Stimulated activated CD8-positive, alpha-beta memory T cell treated with anti-CD3 and anti-CD28 coated beads, Interleukin-4, amount 100 ng/mL, for 4 hours (primary cell): ENCODE measurements at regions not wholly inside any gene's neighbourhood (a gene's known extent, or its start where the extent isn't known, plus 50 kb on each side); places are given as distances from the start of the nearest gene placed in this dataset.
"Not testable (repeated sequence)": the region's sequence is repeated elsewhere in the genome, so short reads cannot be mapped to it uniquely, and the experiment has no call there.

Source experiments
- DNase-seq, 2 donors: peaks; one replicate each; pipeline ENCODE4 v3.0.0-alpha.2; 2020; ENCODE audit warnings: low read depth in 2 of 2, low spot score in 1 of 2

DNA sequence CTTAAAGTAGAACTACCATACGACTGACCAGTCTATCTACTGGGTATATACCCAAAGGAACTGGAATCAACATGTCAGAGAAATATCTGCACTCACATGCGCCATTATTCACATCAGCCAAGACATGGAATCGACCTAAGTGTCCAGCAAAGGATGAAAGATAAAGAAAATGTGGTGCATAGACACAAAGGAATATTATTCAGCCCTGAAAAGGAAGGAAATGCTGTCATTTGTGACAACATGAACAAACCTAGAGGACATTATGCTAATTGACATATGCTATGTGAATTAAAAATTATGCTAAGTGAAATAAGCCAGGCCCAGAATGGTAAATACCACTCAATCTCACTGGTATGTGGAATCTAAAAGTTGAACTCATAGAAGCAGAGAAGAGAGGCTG lies 123.7 kb downstream of the KLF6 start:
- DNase-seq: no peak

DNA sequence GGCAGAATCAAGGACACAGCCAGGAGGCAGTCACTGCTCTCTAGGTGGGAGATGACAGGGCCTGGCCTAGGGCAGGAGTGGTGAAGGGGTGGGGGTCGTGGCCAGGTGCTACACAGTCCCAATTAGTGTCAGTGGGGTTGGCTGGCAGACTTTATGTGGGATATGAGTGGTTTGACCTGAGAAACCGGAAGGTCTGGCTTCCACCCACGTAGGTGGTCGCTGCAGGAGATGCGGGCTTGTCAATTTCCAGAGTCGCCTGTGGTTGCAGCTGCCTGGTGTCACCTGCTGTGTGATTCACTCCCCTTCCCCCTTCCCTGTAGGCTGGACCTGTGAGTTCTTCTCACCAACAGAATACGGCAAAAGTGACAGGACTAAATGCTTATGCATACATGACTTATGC lies 124.3 kb downstream of the KLF6 start:
- DNase-seq: no peak

DNA sequence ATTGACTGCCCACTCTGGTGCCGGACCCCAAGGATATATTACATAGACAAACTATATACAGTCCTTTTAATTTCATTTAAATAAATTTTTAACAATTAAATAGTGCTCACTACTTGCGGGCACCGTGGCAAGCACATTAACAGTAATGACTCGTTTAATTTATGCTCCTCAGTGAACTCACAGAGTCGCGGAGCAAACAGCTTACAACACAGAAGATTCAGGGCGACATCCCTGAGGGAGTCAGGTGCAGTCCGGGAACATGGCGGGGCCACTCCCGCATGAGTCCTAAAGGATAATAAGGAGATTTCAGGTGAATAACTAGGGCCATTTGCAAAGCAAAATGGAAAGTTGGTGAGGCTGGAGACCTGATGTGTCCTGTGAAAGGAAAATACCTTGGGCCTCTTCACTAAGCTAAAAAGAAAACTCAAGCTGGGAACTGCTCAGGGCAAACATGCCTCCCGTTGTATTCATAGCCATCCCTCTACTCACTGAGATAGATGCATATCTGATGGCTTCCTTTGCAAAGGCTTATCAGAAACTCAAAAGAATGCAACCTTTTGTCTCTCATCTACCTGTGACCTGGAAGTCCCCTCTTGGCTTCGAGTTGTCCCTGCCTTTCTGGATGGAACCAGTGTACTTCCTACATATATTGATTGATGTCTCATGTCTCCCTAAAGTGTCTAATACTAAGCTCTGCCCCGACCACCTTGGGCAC lies 125.6 kb downstream of the KLF6 start:
- no peak for DNase-seq

DNA sequence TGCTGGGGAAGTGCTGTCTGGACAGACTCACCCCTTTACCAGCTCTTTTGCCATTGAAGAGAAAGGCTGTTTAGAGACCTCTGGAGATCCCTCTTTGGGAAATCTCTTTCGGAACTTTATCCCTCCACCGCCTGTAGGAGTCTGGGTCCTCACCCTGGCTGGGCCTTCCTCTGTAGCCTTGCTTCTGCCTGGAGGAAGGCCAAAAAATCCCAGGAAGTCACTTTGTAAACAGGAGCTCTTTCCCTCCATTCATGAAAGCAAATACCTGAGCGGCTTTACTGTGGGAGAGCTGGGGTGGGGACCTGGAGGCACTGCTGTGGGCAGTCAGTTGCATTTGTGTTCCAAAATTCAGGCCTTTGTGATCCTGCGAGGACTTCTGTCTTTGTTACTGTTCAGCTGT lies 126.2 kb downstream of the KLF6 start:
- no peak for DNase-seq

DNA sequence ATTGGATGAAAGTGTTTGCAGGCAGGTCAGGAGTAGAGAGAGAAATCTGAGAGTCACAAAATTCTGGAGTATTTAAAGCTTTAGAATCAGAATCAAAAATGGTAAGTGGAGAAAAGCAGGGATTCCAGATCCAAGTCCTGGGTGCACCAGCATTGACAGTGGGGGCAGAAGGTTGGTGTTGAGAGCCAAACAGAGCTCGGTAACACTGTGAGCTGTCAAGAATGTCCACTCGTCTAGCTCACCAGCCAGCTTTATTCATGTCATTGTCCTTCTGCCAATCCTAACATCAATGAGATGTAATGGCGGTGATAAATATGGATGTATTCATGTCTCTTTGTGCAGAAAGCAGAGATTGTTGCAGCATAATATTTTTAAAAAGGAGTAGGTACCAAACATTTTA lies 128.8 kb downstream of the KLF6 start:
- DNase-seq: no peak

DNA sequence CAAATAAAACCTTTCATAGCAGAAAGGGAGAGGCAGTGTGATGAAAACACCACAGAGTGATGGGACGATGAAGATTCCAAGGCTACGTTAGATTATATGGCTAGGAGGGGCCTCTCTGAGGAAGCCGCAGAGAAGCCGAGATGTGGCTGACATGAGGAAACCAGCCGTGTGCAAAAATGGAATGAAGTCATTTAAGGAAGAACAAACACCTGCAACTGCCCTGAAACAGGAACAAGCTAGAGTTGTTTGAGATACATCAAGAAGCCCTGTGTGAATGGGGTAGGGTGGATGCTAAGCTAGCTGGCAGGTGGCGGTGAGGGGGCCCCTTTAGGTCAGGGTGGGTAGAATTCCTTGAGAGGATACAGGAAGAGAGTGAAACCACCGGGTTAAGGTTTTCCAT lies 129.5 kb downstream of the KLF6 start:
- DNase-seq: no peak

DNA sequence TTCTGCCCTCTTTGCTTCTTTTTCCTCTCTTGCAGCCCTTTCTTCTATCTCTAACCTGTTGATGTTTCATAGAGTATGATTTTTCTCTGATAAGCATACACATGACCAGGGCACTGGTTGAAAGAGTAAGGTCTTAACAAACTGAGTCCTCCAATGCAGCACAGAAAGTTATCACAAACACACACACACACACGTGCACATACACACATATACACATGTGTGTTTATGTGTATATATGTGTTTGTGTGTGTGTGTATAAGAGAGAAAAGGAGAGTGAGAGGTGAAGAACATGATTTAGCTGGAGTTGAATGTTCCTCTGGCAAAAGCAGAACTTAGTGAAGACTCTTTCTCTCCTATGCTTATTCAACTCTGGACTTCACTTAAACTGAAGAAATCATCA lies 130.0 kb downstream of the KLF6 start:
- no peak for DNase-seq

DNA sequence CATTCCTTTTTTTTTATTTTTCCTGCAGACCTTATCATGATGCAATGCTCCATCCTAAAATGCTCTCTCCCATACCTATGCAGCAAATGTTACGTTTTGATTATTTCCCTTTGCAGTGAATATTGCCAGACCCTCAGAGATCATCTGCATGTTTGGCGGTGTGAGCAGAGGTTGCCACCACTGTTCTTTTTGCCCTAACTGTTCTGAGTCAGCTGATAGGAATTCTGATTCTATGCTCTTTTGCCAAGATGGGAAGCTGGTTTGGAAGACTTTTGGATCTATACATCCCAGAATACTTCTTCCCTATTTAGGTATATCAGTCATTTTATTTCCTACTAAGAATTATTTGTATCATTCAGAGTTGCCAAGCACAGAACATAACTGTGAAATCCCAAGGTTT lies 130.5 kb downstream of the KLF6 start:
- no peak for DNase-seq

DNA sequence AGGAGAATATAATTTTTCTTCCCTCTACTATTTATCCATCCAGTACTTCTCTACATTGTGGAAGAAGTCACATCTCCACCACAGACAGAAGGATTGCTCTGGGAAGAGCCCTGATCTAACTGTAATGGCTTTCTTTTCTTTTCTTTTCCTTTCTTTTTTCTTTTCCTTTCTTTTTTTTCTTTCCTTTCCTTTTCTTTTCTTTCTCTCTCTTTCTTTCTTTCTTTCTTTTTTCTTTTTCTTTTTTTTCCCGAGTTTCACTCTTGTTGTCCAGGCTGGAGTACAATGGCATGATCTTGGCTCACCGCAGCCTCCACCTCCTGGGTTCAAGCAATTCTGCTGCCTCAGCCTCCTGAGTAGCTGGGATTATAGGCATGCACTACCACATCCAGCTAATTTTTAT lies 131.7 kb downstream of the KLF6 start:
- not testable (repeated sequence) for DNase-seq

DNA sequence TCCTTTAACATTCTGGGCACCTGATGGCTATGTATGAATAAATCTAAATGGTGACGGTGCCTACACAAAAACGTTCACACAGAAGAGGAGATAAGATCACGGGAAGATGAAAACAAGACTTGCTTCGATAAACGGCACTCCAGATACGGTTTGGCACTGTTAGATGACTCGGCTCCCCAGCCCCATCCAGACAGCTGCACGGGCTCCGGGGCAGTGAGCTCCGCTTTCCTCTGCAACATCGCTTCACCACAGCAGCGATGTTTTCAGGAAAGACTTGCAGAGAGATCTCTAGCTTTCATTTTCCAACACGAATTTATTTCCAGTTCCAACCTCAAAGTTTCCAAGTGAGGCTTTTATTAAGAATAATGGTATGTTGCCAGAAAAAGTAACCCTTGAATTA lies 132.1 kb downstream of the KLF6 start:
- no peak for DNase-seq

DNA sequence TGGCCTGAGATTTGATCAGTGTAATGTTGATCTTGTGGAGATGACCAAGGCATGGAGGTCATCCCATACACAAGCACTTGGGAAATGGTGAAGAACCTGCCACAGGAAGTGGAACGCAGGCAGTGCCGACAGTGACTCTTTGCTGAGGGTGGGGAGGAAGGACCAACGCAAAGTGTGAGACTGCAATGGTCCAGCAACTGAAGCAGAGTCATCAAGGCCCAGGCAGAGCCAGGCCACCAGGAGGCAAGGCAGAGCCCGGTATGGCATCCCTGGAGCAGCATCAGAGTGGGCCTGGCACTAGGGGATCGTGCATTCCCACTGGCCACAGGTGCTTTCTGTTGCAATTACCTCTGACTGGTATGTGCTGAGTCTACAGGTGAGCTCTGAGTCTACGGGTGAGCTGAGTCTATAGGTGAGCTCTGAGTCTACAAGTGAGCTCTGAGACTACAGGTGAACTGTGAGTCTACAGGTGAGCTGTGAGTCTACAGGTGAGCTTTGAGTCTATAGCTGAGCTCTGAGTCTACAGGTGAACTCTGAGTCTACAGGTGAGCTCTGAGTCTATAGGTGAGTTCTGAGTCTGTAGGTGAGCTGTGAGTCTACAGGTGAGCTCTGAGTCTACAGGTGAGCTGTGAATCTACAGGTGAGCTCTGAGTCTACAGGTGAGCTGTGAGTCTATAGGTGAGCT lies 132.9 kb downstream of the KLF6 start:
- no peak for DNase-seq

DNA sequence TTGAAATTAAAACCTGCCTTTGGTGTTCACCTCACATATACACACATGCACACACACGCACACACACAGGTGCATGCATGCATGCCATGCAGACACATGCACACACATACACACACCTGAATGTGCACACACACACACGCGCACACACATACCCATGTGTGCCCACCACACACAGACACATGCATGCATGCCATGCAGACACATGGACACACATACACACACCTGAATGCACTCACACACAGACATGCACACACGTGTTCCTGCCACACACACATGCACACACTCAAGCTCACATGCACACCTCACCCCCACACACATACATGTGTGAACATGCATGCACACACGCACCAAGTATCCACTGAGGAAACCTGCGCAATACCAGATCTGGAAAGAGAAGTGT lies 136.4 kb downstream of the KLF6 start:
- DNase-seq: no peak

DNA sequence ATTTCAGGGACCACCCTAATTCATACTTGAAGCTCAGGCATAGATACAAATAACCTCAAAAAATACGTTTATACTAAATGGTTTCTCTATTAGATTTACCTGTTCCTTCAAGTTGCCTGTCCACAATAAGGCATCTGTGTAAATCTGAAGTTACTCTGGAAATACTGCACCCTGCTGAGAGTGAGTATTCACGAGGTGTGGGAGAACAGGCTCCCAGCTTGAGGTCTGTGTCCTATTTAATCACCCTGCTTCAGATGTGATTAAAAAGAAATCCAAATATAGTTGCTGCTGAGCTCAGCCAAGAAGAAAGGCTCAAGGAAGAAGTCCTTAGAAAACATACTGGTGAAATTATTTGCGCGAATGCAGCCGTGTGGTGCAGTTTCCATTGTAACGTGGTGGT lies 136.8 kb downstream of the KLF6 start:
- DNase-seq: no peak

DNA sequence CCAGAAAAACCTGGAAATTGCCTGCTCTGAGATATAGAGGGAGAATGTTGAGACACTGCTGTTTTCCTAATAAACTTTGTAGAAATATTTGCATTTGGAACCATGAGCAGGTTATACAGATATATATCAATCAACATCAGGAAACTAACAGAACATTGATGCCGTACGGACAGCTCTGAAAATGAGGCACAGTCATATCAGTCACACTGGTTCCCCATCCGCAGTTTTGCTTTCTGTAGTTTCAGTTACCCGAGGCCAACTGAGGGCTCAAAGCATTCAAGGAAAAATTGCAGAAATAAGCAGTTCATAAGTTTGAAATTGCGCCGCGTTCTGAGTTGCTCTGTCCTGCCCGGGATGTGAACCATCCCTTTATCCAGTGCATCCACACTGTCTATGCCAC lies 137.9 kb downstream of the KLF6 start:
- no peak for DNase-seq

DNA sequence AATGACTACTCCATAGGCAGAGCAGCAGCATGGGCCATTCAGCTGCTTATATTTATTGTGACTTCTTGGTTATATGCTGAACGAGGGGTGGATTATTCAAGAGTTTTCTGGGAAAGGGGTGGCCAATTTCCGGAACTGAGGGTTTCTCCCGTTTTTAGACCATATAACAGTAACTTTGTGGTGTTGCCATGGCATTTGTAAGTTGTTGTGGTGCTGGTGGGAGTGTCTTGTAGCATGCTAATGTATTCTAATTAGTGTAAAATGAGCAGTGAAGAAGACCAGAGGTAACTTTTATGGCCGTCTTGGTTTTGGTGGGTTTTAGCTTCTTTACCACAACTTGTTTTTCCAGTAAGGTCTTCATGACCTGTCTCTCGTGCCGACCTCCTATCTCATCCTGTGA lies 139.6 kb downstream of the KLF6 start:
- DNase-seq: no peak

DNA sequence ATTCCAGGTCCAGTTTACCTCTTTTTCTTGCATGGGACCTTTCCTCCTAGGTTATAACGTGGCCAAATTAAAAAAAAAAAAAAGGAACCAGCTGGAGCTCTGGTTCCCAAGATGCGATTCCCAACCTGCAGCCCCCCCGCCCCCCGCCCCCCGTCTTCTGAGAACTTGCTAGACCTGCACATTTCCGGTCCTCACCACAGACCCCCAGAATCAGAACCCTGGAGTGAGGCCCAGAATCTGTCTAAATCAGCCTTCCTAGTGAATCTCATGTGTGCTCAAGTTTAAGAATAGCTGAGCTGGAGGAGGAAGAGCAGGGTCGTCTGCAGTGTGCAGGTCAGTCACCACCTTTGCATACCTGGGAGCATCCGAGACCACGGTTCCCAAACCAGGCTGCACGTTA lies 144.2 kb downstream of the KLF6 start:
- DNase-seq: no peak

DNA sequence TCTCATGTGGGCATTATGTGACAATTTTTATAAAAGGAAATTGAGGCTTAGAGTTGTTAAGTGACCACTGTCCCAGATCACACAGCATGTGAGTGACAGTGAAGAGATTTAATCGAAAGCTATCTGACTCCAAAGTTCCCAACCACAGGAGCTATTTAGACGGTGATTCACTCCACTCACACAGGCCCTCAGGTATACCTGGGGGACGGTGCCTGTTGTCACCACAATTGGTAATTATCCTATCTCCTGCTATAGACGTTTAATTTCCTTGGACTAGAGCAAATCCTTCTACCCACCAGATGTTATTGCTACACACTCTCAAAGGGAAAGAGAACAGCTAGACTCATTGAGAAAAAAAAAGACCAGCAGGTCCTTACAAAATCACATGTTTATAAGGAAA lies 145.5 kb downstream of the KLF6 start:
- no peak for DNase-seq

DNA sequence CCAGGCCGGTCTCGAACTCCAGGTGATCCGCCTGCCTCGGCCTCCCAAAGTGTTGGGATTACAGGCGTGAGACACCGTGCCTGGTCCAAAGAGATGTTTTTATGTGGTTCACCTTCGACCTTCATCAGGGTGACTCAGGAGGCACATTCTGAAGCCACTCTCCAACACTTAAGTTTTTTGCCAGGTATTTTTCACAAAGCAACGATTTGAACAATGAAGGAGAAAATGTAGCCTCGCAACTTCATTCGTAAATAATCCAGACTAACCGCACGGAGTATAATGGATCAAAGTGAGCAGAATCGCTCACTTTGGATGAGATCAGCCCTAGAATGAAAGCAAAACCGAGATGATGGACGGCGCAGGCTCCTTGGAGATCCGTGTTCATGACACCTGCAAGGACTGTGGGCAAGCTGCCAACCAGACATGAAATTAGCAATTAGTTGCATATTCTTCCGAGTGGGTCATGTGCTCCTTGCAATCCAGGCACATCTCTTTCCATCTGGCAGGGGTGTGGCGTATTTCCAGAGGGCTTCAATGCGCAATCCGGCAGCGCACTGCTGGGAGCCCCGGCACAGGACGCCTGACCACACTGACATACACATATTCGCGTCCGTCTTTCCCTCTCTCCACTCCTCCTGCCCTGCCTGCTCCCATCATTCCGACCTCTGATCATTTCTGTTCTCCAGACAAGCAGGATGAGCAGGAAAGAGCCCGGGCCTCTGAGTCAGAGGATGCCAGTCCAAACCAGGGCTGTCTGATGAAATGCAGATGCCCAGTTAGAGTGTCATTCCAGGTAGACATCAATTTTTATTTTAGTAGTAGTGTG lies 148.4 kb downstream of the KLF6 start:
- no peak for DNase-seq

DNA sequence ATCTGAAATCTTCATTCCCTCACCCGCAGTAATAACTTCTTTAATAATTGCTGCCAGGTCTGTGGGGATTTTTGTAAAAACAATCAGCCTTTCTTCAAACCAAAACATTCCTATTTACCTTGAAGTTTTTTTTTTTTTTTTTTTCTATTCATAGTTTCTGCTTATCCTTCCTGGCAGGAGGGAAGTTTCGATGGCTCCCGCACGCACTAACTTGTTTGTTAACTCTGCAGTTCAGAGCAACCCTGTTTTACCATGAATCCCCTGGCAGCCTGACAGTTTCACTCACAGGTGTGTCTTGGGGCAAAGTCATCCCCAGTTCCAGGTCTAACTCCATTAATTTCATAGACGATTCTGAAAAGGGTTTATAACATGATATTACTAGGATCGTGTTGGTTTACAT lies 149.3 kb downstream of the KLF6 start:
- DNase-seq: no peak

DNA sequence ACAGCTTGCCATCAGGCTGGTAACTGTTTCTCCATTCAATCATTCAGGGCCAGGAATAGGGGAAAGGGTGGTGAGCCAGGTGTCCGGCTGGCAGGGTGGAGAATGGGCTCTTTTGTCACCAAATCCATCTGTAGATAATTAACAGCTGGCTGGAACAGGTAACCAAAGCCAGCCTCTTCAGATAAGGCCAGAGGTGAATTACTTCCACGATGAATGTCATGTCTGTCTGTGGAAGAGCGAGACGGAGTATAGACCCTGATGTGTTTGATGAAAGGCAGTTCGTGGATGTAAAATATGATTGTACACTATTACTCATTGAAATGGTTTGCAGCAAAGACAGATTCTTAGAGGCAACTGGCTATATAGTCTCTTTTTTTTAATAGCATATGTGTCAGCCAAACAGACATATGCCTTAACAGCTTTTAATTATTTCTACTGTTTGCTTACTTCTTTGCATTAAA lies 149.8 kb downstream of the KLF6 start:
- no peak for DNase-seq

DNA sequence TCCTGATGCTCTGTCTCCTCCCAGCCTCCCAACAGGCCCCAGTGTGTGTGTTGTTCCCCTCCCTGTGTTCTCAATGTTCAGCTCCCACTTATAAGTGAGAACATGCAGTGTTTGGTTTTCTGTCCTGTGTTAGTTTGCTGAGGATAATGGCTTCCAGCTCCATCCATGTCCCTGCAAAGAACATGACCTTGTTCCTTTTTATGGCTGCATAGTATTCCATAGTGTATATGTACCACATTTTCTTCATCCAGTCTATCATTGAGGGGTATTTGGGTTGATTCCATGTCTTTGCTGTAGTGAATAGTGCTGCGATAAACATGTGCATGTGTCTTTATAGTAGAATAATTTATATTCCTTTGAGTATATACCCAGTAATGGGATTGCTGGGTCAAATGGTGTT lies 150.4 kb downstream of the KLF6 start:
- DNase-seq: not testable (repeated sequence)

DNA sequence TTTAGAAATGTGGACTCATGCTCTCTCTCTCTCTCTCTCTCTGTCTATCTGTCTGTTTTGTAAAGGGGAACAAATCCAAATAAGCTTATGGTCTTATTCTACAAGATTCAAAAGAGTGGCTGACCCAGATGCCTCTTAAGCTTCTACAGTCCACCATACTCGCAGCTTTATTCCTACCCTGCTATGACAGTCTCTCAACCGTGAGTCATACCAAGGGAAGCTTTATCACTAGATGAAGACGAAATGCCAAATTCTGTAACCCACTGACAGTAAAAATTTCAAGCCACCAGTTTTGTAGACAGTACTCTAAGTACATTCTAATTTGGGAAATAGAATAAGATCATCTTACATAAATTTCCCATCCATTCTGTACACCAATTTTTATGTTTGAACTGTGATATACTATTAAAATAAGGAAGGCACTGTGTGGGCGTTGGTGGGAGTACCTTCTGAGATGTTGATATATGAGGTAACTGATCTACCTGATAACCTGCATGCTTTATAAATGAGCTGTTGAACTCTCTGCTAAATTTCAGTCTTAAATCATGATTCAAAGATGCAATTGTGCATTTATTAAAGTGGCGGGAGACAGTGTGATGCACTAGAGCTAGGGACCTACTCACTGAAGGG lies 153.2 kb downstream of the KLF6 start:
- no peak for DNase-seq
